ENCODE measurements at regions not wholly inside any gene's neighbourhood (a gene's known extent, or its start where the extent isn't known, plus 50 kb on each side); places are given as distances from the start of the nearest gene placed in this dataset.

DNA sequence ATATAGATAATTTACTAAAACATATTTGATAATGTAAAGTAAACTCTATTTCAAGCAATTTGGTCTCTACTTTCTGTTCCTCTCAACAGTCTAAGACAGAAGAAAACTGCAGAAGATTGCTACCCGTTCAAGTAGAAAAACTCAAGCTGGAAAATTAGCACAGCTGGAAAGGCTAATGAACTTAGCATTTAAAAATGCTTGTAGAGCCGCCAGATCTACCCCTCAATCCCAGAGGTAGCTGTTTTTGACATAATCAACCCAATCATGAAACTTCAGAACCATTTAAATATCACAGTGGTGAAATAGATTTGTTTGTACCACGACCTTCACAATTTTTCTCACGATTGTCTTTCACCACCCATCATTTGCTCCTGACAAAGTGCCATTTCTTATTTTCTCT is 479.5 kb downstream of the SPRY1 start:
- H3K9me3 ChIP-seq (ENCODE audit: control insufficient read depth in 1 of 2, low read length in 2 of 2), result no peaks in the 10 kb centered on the region
- H3K4me3 ChIP-seq (ENCODE audit: low read depth in 1 of 2, low read length in 2 of 2), result no peak overlapping the region
- no peak overlapping the region for H3K27ac ChIP-seq (ENCODE audit: low read length)
- H3K4me1 ChIP-seq (ENCODE audit: control insufficient read depth in 1 of 2, insufficient read depth in 2 of 2, low read length in 2 of 2), result peaks cover 0 to 10% of the 10 kb centered on the region in 2 donors
- H3K27me3 ChIP-seq (ENCODE audit: low read depth, low read length), result no peaks in the 10 kb centered on the region
- H3K36me3 ChIP-seq (ENCODE audit: control insufficient read depth in 1 of 2, insufficient read depth in 2 of 2, low read length in 2 of 2), result no peaks in the 10 kb centered on the region

DNA sequence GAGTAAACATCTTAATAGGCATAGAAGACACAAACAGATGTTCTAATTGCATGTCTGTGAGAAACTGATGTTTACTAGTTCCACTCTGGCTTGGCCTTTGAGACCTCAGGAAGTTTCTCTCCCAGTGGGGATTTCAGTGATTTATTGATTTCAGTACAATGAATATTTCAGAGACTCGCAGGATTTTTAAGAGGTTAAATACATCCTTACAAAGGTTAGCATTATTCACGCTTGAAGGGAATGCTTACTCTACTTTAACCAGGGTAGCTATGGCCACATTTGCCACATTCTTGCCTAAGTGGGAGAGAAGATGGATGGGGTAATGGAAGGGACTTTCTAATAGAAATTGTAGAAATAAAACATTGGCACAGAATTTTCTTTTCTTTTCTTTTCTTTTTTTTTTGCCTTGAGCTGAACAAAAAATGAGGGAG is 480.1 kb downstream of the SPRY1 start:
- Histone ChIP-seq H3K4me1 (ENCODE audit: control insufficient read depth in 1 of 2, insufficient read depth in 2 of 2, low read length in 2 of 2) (peaks cover 0 to 10% of the 10 kb centered on the region in 2 donors), H3K27me3 (ENCODE audit: low read depth, low read length) (no peaks in the 10 kb centered on the region), H3K9me3 (ENCODE audit: control insufficient read depth in 1 of 2, low read length in 2 of 2) (no peaks in the 10 kb centered on the region), H3K4me3 (ENCODE audit: low read depth in 1 of 2, low read length in 2 of 2) (no peak overlapping the region), H3K27ac (ENCODE audit: low read length) (no peak overlapping the region), H3K36me3 (ENCODE audit: control insufficient read depth in 1 of 2, insufficient read depth in 2 of 2, low read length in 2 of 2) (no peaks in the 10 kb centered on the region)

DNA sequence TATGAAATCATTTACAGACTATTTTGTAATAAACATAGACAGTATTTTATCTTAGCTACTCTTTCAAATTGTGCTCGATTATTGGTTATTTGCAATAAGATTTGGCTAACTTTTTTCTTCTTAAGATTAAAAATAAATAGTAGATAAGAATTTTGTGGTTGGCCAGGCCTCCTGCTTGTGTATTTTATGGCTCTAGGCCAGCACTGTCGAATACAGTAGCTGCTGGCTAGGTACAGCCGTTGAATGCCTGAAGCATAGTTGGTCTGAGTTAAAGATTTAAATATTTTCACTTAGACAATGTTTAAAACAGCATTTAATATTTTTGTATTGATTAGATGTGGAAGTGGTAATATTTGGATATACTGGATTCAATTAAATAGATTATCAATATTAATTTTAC is 481.0 kb downstream of the SPRY1 start:
- H3K9me3 ChIP-seq (ENCODE audit: control insufficient read depth in 1 of 2, low read length in 2 of 2), result no peaks in the 10 kb centered on the region
- no peaks in the 10 kb centered on the region for H3K27me3 ChIP-seq (ENCODE audit: low read depth, low read length)
- no peak overlapping the region for H3K4me3 ChIP-seq (ENCODE audit: low read depth in 1 of 2, low read length in 2 of 2)
- H3K36me3 ChIP-seq (ENCODE audit: control insufficient read depth in 1 of 2, insufficient read depth in 2 of 2, low read length in 2 of 2), result no peaks in the 10 kb centered on the region
- H3K27ac ChIP-seq (ENCODE audit: low read length), result no peak overlapping the region
- H3K4me1 ChIP-seq (ENCODE audit: control insufficient read depth in 1 of 2, insufficient read depth in 2 of 2, low read length in 2 of 2), result peaks cover 0 to 10% of the 10 kb centered on the region in 2 donors

DNA sequence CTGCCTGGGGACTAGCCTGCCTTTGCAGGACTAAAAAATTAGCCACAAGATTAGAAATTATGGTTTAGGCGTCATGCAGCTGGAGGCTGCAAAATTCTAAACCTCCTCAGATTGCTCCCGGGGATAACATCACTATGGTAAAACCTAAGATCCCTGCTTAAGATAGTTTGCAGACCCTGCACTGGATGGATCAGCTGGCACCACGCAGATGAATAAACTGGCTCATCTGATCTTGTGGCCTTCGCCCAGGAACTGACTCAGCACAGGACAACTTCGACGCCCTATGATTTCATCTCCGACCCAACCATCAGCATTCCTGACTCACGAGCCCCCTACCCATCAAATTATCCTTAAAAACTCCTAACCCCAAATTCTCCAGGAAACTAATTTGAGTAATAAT is 482.4 kb downstream of the SPRY1 start:
- Histone ChIP-seq H3K4me3 (ENCODE audit: low read depth in 1 of 2, low read length in 2 of 2) (no peak overlapping the region), H3K9me3 (ENCODE audit: control insufficient read depth in 1 of 2, low read length in 2 of 2) (no peaks in the 10 kb centered on the region), H3K36me3 (ENCODE audit: control insufficient read depth in 1 of 2, insufficient read depth in 2 of 2, low read length in 2 of 2) (no peaks in the 10 kb centered on the region), H3K27me3 (ENCODE audit: low read depth, low read length) (no peaks in the 10 kb centered on the region), H3K4me1 (ENCODE audit: control insufficient read depth in 1 of 2, insufficient read depth in 2 of 2, low read length in 2 of 2) (peaks cover 0 to 10% of the 10 kb centered on the region in 2 donors), H3K27ac (ENCODE audit: low read length) (no peak overlapping the region)

DNA sequence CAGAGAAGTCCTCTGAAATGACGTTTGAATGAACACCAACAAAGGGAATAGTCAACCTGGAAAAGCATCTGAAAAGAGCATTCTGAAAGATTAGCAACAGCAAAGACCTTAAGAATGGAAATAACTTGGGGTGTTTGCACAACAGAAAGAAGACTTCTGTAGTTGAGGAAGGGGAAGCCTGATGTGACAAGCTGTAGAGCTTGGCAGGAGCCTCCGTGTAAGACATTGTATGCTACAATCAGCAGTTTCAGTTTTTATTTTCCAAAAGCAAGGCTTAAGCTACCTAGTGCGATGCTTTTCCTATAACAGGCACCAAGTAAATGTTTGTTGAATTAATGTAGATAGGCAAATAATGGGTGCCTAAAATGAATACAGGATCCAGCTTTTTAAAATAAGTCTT is 484.0 kb downstream of the SPRY1 start:
- Histone ChIP-seq H3K4me1 (ENCODE audit: control insufficient read depth in 1 of 2, insufficient read depth in 2 of 2, low read length in 2 of 2) (peaks cover 0 to 10% of the 10 kb centered on the region in 2 donors), H3K27ac (ENCODE audit: low read length) (no peak overlapping the region), H3K9me3 (ENCODE audit: control insufficient read depth in 1 of 2, low read length in 2 of 2) (no peaks in the 10 kb centered on the region), H3K4me3 (ENCODE audit: low read depth in 1 of 2, low read length in 2 of 2) (no peak overlapping the region), H3K36me3 (ENCODE audit: control insufficient read depth in 1 of 2, insufficient read depth in 2 of 2, low read length in 2 of 2) (no peaks in the 10 kb centered on the region), H3K27me3 (ENCODE audit: low read depth, low read length) (no peaks in the 10 kb centered on the region)

DNA sequence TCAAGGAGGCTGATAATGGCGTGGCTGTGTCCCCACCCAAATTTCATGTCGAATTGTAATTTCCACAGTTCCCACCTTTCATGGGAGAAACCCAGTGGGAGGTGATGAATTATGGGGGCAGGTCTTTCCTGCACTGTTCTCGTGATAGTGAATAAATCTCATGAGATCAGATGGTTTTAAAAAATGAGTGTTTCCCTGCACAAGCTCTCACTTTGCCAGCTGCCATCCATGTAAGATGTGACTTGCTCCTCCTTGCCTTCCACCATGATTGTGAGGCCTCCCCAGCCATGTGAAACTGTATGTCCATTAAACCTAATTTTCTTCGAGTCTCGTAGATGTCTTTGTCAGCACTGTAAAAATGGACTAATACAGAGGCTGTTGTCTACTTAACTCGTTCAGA is 488.3 kb downstream of the SPRY1 start:
- Histone ChIP-seq H3K27me3 (ENCODE audit: low read depth, low read length) (no peaks in the 10 kb centered on the region), H3K4me1 (ENCODE audit: control insufficient read depth in 1 of 2, insufficient read depth in 2 of 2, low read length in 2 of 2) (peaks cover 0 to 3% of the 10 kb centered on the region in 2 donors)

DNA sequence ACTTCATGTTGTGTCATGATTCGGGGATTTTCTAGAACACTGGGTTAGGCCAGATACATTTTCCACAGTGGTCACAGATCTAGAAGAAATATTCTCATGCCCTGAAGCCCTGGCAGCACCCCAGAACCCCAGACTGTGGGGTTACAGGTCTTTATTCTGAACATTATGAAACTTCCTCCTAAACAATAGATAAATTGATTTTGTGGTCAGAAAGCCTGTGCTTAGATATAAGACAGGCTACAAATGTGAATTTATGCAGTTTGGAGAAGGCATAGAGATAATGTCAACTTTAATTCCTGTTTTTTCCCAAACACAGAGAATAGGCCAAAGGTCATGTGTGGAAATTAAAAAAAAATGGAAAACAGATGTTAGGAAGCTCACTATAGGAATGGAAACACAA is 492.9 kb downstream of the SPRY1 start:
- H3K36me3 ChIP-seq (ENCODE audit: control insufficient read depth in 1 of 2, insufficient read depth in 2 of 2, low read length in 2 of 2), result no peaks in the 10 kb centered on the region
- no peak overlapping the region for H3K27ac ChIP-seq (ENCODE audit: low read length)
- H3K4me1 ChIP-seq (ENCODE audit: control insufficient read depth in 1 of 2, insufficient read depth in 2 of 2, low read length in 2 of 2), result peaks cover 7% of the 10 kb centered on the region in 2 donors
- H3K4me3 ChIP-seq (ENCODE audit: low read depth in 1 of 2, low read length in 2 of 2), result no peak overlapping the region
- no peaks in the 10 kb centered on the region for H3K9me3 ChIP-seq (ENCODE audit: control insufficient read depth in 1 of 2, low read length in 2 of 2)
- H3K27me3 ChIP-seq (ENCODE audit: low read depth, low read length), result no peaks in the 10 kb centered on the region

More for the DNA sequence above, 488.3 kb downstream of the SPRY1 start:
- no peak overlapping the region for H3K27ac ChIP-seq (ENCODE audit: low read length)
- H3K9me3 ChIP-seq (ENCODE audit: control insufficient read depth in 1 of 2, low read length in 2 of 2), result no peaks in the 10 kb centered on the region
- H3K4me3 ChIP-seq (ENCODE audit: low read depth in 1 of 2, low read length in 2 of 2), result no peak overlapping the region
- H3K36me3 ChIP-seq (ENCODE audit: control insufficient read depth in 1 of 2, insufficient read depth in 2 of 2, low read length in 2 of 2), result no peaks in the 10 kb centered on the region

DNA sequence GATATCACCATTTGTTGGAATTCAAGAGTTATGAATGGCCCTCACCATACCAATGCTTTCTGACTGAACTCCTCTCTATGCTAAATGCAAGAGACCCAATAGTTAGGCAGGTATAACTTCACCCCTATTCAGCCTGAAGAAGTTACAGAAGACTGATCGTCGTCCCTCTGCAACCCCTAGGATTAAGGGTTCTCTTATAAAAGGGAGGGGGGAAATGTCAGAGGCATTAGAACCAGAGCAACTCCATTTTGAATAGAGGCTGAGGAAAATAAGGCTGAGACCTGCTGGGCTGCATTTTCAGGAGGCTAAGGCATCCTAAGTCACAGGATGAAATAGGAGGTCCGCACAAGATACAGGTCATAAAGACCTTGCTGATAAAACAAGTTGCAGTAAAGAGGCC is 494.3 kb downstream of the SPRY1 start:
- no peak overlapping the region for H3K4me3 ChIP-seq (ENCODE audit: low read depth in 1 of 2, low read length in 2 of 2)
- H3K9me3 ChIP-seq (ENCODE audit: control insufficient read depth in 1 of 2, low read length in 2 of 2), result no peaks in the 10 kb centered on the region
- H3K4me1 ChIP-seq (ENCODE audit: control insufficient read depth in 1 of 2, insufficient read depth in 2 of 2, low read length in 2 of 2), result peaks cover 7% of the 10 kb centered on the region in 2 donors
- H3K27me3 ChIP-seq (ENCODE audit: low read depth, low read length), result no peaks in the 10 kb centered on the region
- H3K36me3 ChIP-seq (ENCODE audit: control insufficient read depth in 1 of 2, insufficient read depth in 2 of 2, low read length in 2 of 2), result no peaks in the 10 kb centered on the region
- no peak overlapping the region for H3K27ac ChIP-seq (ENCODE audit: low read length)

DNA sequence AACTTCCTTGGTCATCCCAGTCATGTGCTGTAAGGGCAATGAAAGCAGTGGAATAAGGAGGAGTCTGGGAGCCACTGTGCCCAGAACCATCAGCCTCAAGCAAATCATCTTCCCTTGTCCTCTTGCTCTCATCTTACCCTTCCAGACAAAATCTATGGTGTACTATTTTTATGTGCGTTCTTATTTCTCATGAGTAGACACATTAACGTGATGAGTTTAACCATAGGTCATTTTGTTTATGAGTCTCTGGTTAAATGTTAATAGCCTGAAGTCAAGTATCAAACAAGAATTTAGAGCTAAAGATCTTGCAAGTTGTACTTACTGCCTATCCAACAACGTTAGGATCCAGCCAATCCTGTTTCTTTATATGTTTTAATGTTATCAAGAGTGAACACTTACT is 495.3 kb downstream of the SPRY1 start:
- H3K4me1 ChIP-seq (ENCODE audit: control insufficient read depth in 1 of 2, insufficient read depth in 2 of 2, low read length in 2 of 2), result peaks cover 7 to 13% of the 10 kb centered on the region in 2 donors
- no peak overlapping the region for H3K27ac ChIP-seq (ENCODE audit: low read length)
- no peaks in the 10 kb centered on the region for H3K36me3 ChIP-seq (ENCODE audit: control insufficient read depth in 1 of 2, insufficient read depth in 2 of 2, low read length in 2 of 2)
- H3K4me3 ChIP-seq (ENCODE audit: low read depth in 1 of 2, low read length in 2 of 2), result no peak overlapping the region
- H3K27me3 ChIP-seq (ENCODE audit: low read depth, low read length), result no peaks in the 10 kb centered on the region
- no peaks in the 10 kb centered on the region for H3K9me3 ChIP-seq (ENCODE audit: control insufficient read depth in 1 of 2, low read length in 2 of 2)

DNA sequence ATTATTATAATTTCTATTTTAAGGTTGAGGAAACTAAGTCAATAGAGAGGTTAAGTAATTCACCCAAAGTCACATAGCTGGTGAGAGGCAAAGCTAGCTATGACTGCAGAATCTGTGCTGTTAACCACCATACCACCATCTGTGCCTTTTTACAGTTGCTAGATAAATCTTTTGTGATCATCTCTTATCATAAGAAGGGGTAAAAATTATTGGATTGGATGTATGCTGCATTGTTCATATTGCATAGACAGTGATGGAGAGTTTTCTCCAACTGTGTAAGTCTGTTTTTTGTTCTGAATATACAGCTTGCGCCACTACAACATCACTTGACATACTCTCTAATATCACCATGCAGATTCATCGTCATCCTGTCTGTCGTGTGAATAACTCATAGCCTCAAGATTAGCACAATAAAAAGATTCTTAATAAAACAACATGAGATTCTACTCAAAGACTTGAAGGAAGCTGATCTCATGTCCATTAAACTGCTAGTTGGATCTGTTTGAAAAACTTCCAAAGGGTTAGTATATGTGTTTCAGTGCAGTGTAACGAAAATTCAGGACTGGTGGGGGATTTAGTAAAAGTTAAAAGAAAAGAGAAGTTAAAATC is 495.9 kb downstream of the SPRY1 start:
- Histone ChIP-seq H3K4me3 (ENCODE audit: low read depth in 1 of 2, low read length in 2 of 2) (no peak overlapping the region), H3K27ac (ENCODE audit: low read length) (peak overlapping the region; percentile 9), H3K27me3 (ENCODE audit: low read depth, low read length) (no peaks in the 10 kb centered on the region), H3K4me1 (ENCODE audit: control insufficient read depth in 1 of 2, insufficient read depth in 2 of 2, low read length in 2 of 2) (peaks cover 7 to 14% of the 10 kb centered on the region in 2 donors), H3K36me3 (ENCODE audit: control insufficient read depth in 1 of 2, insufficient read depth in 2 of 2, low read length in 2 of 2) (no peaks in the 10 kb centered on the region), H3K9me3 (ENCODE audit: control insufficient read depth in 1 of 2, low read length in 2 of 2) (no peaks in the 10 kb centered on the region)

DNA sequence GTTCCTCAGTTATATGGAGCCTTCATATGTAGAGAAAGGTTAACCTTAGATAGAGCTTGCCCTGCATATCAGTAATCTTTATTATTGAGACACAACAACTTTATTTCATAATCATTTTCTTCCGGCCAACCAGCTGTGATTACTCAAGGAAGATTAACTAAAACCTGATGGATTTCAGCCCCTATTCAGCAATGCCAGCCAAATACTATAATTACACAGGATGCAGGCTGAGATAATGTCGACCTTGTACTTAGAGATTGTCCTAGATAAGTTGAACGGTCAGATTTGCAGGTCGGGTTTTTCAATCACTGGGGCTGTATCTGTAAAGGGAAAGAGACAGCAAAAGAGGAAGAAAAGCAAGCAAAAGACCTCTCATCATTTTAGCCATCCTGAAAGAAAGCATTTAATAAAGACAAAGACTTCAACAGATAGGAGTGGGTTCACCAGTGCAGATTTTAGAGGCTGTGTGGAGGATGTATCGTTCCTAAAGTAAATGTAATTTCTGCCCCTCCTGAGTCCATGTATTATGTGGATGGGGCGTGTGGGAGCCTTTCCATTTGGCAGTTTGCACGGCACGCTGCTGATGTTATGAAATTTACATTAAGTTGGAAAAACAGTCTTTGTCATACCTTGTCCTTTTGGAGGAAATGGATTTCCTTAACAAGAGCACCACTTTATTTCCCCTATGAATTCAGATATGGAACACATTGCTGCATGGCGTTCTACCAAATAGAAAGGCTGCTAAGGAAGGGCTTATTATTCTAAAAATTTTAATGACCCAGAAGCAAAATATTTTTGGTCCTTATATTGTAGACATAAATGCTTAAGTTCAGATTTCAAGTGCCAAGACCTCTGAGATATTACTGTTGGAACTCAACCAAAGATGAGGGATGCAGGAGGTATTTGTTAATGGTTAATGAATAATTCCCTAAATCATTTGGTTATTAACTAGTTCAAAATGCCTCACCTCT is 496.7 kb downstream of the SPRY1 start:
- Histone ChIP-seq H3K36me3 (ENCODE audit: control insufficient read depth in 1 of 2, insufficient read depth in 2 of 2, low read length in 2 of 2) (no peaks in the 10 kb centered on the region), H3K4me3 (ENCODE audit: low read depth in 1 of 2, low read length in 2 of 2) (no peak overlapping the region), H3K27me3 (ENCODE audit: low read depth, low read length) (no peaks in the 10 kb centered on the region), H3K4me1 (ENCODE audit: control insufficient read depth in 1 of 2, insufficient read depth in 2 of 2, low read length in 2 of 2) (peaks cover 7 to 14% of the 10 kb centered on the region in 2 donors), H3K27ac (ENCODE audit: low read length) (peak overlapping the region; percentile 9), H3K9me3 (ENCODE audit: control insufficient read depth in 1 of 2, low read length in 2 of 2) (no peaks in the 10 kb centered on the region)
